Naive thymus-derived CD4-positive, alpha-beta T cell (primary cell): ENCODE measurements at regions not wholly inside any gene's neighbourhood (a gene's known extent, or its start where the extent isn't known, plus 50 kb on each side); places are given as distances from the start of the nearest gene placed in this dataset.

Experiments
- ATAC-seq: fragments of 150-1000 bp; cut with Tn5 transposase; 2 replicates; pipeline ENCODE4 v1.10.0; 2021; ENCODE audit warnings: mild to moderate bottlenecking, moderate library complexity
- CTCF ChIA-PET: fragments of 350-600 bp; sonication (Branson Sonifier 250); formaldehyde crosslinking; loops from one replicate; lab custom pipeline; 2021; ENCODE audit warnings: antibody characterized with exemption; lab: Charles Lee
- POLR2A ChIA-PET: fragments of 350-600 bp; sonication (Branson Sonifier 250); formaldehyde crosslinking; loops from one replicate; lab custom pipeline; 2021; ENCODE audit warnings: antibody characterized with exemption, inconsistent platforms; lab: Charles Lee
- DNase-seq, 9 donors: peaks; one replicate each; pipeline versions ENCODE4 v3.0.0 to v3.0.0-alpha.2; 2020 to 2022; ENCODE audit warnings: mixed read lengths in 1 of 9
- H3K27ac ChIP-seq: one replicate; pipeline ENCODE4 v1.7.0; 2013; ENCODE audit warnings: mild to moderate bottlenecking, low read depth, low read length, moderate library complexity
- H3K27me3 ChIP-seq, 2 donors: one replicate each; pipeline ENCODE4 v1.7.0; 2013; ENCODE audit warnings: low read length in 2 of 2, mild to moderate bottlenecking in 2 of 2, moderate library complexity in 2 of 2; ENCODE audit not compliant: control insufficient read depth in 2 of 2, insufficient read depth in 2 of 2
- H3K36me3 ChIP-seq, 3 experiments: 1 replicate in 2 of 3; 2 replicates in 1 of 3; pipeline ENCODE4 v1.7.0; 2013; ENCODE audit warnings: low read length in 3 of 3, mild to moderate bottlenecking in 3 of 3, moderate library complexity in 1 of 3; ENCODE audit not compliant: insufficient read depth in 3 of 3, control insufficient read depth in 2 of 3
- H3K4me1 ChIP-seq, 2 donors: one replicate each; pipeline ENCODE4 v1.7.0; 2013; ENCODE audit warnings: low read length in 2 of 2, mild to moderate bottlenecking in 2 of 2, moderate library complexity in 1 of 2; ENCODE audit not compliant: control insufficient read depth in 2 of 2, insufficient read depth in 2 of 2
- H3K4me3 ChIP-seq: 2 replicates; pipeline ENCODE4 v1.7.0; 2013; ENCODE audit warnings: mild to moderate bottlenecking, low read length
- H3K9me3 ChIP-seq, 3 experiments: 1 replicate in 2 of 3; 2 replicates in 1 of 3; pipeline ENCODE4 v1.7.0; 2013; ENCODE audit warnings: low read length in 3 of 3; ENCODE audit not compliant: control insufficient read depth in 2 of 3
- H3K27ac Mint-ChIP-seq, 9 donors: one replicate each; pipeline ENCODE4 v1.8.0; 2020 to 2022; ENCODE audit warnings: mixed read lengths in 9 of 9, mild to moderate bottlenecking in 8 of 9, moderate library complexity in 5 of 9, inconsistent platforms in 2 of 9
- H3K27me3 Mint-ChIP-seq, 5 donors: one replicate each; pipeline ENCODE4 v1.8.0; 2021 to 2022; ENCODE audit warnings: mixed read lengths in 5 of 5, mild to moderate bottlenecking in 1 of 5
- H3K36me3 Mint-ChIP-seq, 5 donors: one replicate each; pipeline ENCODE4 v1.8.0; 2020 to 2022; ENCODE audit warnings: mixed read lengths in 5 of 5, mild to moderate bottlenecking in 3 of 5, inconsistent platforms in 1 of 5
- H3K4me1 Mint-ChIP-seq, 7 donors: one replicate each; pipeline ENCODE4 v1.8.0; 2020 to 2022; ENCODE audit warnings: mixed read lengths in 7 of 7, mild to moderate bottlenecking in 3 of 7, inconsistent platforms in 1 of 7
- H3K4me3 Mint-ChIP-seq, 10 donors: one replicate each; pipeline ENCODE4 v1.8.0; 2020 to 2022; ENCODE audit warnings: mild to moderate bottlenecking in 10 of 10, mixed read lengths in 10 of 10, moderate library complexity in 6 of 10, inconsistent platforms in 2 of 10
- H3K9me3 Mint-ChIP-seq, 11 donors: one replicate each; pipeline ENCODE4 v1.8.0; 2020 to 2022; ENCODE audit warnings: mixed read lengths in 11 of 11, mild to moderate bottlenecking in 4 of 11, inconsistent platforms in 1 of 11, moderate library complexity in 1 of 11
- intact Hi-C, 2 donors: fragments of 100-400 bp; cut with micrococcal nuclease; formaldehyde crosslinking; loops; one replicate each; pipeline ENCODE4 v1.15.1; 2023

GRCh38 chr11:95363708-95364107, 132.7 kb upstream of the SESN3 start:
- no peak overlapping the region for H3K27ac Mint-ChIP-seq
- peaks cover 0 to 4% (median 0%) of the 10 kb centered on the region in 11 donors for H3K9me3 Mint-ChIP-seq
- Histone ChIP-seq H3K27ac (no peak overlapping the region), H3K36me3 (no peaks in the 10 kb centered on the region), H3K4me1 (peaks cover 0 to 4% of the 10 kb centered on the region in 2 donors), H3K4me3 (no peak overlapping the region), H3K27me3 (no peaks in the 10 kb centered on the region), H3K9me3 (no peaks in the 10 kb centered on the region)
- DNase-seq (no peak), ATAC-seq (no peak)
- POLR2A ChIA-PET: no interaction called here
- CTCF ChIA-PET: interaction anchor here (1.7 kb wide), 1 partner anchor 342 kb away, joined by 6 read pairs; no protein-coding TSS in a partner anchor
- no peaks in the 10 kb centered on the region for H3K27me3 Mint-ChIP-seq
- no peak overlapping the region for H3K4me3 Mint-ChIP-seq
- intact Hi-C loops: no loop called here
- H3K4me1 Mint-ChIP-seq: peaks cover 9 to 14% (median 11%) of the 10 kb centered on the region in 7 donors
- peaks cover 0 to 4% (median 0%) of the 10 kb centered on the region in 5 donors for H3K36me3 Mint-ChIP-seq

- Mint-ChIP-seq H3K36me3 (peaks cover 0 to 4% (median 0%) of the 10 kb centered on the region in 5 donors), H3K4me3 (no peak overlapping the region), H3K9me3 (peaks cover 0 to 4% (median 0%) of the 10 kb centered on the region in 11 donors), H3K27me3 (no peaks in the 10 kb centered on the region), H3K4me1 (peaks cover 9 to 14% (median 11%) of the 10 kb centered on the region in 7 donors), H3K27ac (no peak overlapping the region)
- DNase-seq (no peak), ATAC-seq (no peak)
- intact Hi-C loops: no loop called here
- H3K27ac ChIP-seq: no peak overlapping the region
- no peaks in the 10 kb centered on the region for H3K9me3 ChIP-seq
- no peaks in the 10 kb centered on the region for H3K36me3 ChIP-seq
- POLR2A ChIA-PET: no interaction called here
- peaks cover 0 to 4% of the 10 kb centered on the region in 2 donors for H3K4me1 ChIP-seq
- H3K4me3 ChIP-seq: no peak overlapping the region
- CTCF ChIA-PET: interaction anchor here (1.7 kb wide), 1 partner anchor 342 kb away, joined by 6 read pairs; no protein-coding TSS in a partner anchor
- no peaks in the 10 kb centered on the region for H3K27me3 ChIP-seq
These were observed 132.2 kb upstream of the SESN3 start for GRCh38 chr11:95363164-95363563.

GRCh38 chr11:95361180-95361579, 130.2 kb upstream of the SESN3 start:
- no peak for ATAC-seq
- intact Hi-C loops: no loop called here
- Histone ChIP-seq H3K4me1 (peaks cover 0 to 4% of the 10 kb centered on the region in 2 donors), H3K27ac (no peak overlapping the region), H3K27me3 (no peaks in the 10 kb centered on the region), H3K9me3 (no peaks in the 10 kb centered on the region), H3K4me3 (no peak overlapping the region), H3K36me3 (no peaks in the 10 kb centered on the region)
- peaks cover 9 to 14% (median 11%) of the 10 kb centered on the region in 7 donors for H3K4me1 Mint-ChIP-seq
- H3K27me3 Mint-ChIP-seq: no peaks in the 10 kb centered on the region
- peaks cover 0 to 4% (median 0%) of the 10 kb centered on the region in 11 donors for H3K9me3 Mint-ChIP-seq
- H3K4me3 Mint-ChIP-seq: no peak overlapping the region
- ChIA-PET POLR2A (interaction anchor here (0.6 to 0.7 kb wide), 3 partner anchors 82 to 413 kb away, joined by 3 read pairs; no protein-coding TSS in a partner anchor), CTCF (interaction anchor here (0.6 to 2.0 kb wide), 3 partner anchors 10 to 86 kb away, joined by 3 to 4 read pairs (median 3); no protein-coding TSS in a partner anchor)
- H3K36me3 Mint-ChIP-seq: peaks cover 0 to 5% (median 0%) of the 10 kb centered on the region in 5 donors
- no peak for DNase-seq
- no peak overlapping the region for H3K27ac Mint-ChIP-seq

DNA sequence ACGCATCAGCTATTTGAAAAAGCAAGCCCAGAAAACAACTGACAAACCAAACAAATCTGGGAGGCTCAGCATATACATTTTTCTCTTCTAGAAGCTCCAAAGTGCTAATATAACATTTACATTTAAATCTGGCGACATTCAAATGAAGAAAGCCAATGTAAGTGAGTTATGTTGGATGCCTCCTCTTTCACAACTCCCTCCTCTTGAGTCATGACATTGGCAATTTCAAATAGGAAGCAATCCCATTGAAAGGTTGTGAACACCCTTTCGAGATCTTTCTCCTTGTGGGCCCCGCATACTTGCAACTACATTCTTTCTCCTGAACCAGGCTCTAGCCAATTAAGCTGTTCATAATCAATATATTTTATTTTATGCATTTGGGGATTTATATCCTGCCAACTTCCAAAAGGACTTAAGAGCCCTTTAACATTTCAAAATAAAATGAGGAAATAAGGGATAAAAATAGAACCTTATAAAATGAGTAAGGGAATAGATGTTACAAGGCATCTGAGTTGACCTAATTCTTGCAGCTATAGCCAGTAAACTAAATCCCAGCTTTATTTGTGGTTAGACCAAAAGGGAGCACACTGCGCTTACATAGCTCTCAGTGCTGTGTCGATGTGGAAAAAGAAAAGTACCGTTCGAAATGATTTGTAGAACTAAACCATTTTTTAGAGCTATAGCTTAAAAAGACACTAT, 129.5 kb upstream of the SESN3 start:
- H3K27ac ChIP-seq: no peak overlapping the region
- ChIA-PET POLR2A (interaction anchor here (0.6 to 1.5 kb wide), 4 partner anchors 21 to 412 kb away, joined by 3 to 4 read pairs (median 3); no protein-coding TSS in a partner anchor), CTCF (interaction anchor here (1.4 to 2.0 kb wide), 2 partner anchors 11 to 87 kb away, joined by 3 to 4 read pairs; no protein-coding TSS in a partner anchor)
- Mint-ChIP-seq H3K9me3 (peaks cover 0 to 2% (median 0%) of the 10 kb centered on the region in 11 donors), H3K4me3 (no peak overlapping the region), H3K27ac (no peak overlapping the region), H3K36me3 (peaks cover 0 to 5% (median 0%) of the 10 kb centered on the region in 5 donors), H3K27me3 (no peaks in the 10 kb centered on the region), H3K4me1 (peaks cover 6 to 10% (median 7%) of the 10 kb centered on the region in 7 donors)
- no peak for DNase-seq
- H3K36me3 ChIP-seq: no peaks in the 10 kb centered on the region
- no peaks in the 10 kb centered on the region for H3K27me3 ChIP-seq
- intact Hi-C loops: no loop called here
- H3K4me3 ChIP-seq: no peak overlapping the region
- peaks cover 0 to 4% of the 10 kb centered on the region in 2 donors for H3K4me1 ChIP-seq
- ATAC-seq: no peak
- H3K9me3 ChIP-seq: no peaks in the 10 kb centered on the region

DNA sequence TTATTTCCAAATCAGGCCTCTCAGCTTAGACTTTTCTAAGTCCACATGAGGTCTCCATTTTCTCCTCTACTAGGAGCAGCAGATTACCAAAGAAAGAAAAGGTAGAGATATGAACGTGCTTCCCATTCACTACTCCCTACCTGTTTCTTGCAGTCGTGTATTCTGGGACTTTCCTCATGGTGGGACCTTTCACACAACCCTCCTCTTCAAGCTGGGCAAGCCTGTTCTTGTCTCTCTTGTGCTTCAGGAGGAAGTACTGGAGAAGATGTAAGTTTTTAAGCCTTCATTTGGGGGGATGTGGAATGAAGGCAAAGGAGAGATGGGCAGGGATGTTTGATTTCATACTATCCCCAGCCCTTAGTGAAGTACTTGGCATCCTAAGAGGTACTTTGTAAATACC, 128.8 kb upstream of the SESN3 start:
- Histone ChIP-seq H3K4me1 (no peaks in the 10 kb centered on the region), H3K27ac (no peak overlapping the region), H3K9me3 (no peaks in the 10 kb centered on the region), H3K27me3 (no peaks in the 10 kb centered on the region), H3K4me3 (no peak overlapping the region), H3K36me3 (no peaks in the 10 kb centered on the region)
- peaks cover 0 to 3% (median 0%) of the 10 kb centered on the region in 11 donors for H3K9me3 Mint-ChIP-seq
- H3K27me3 Mint-ChIP-seq: no peaks in the 10 kb centered on the region
- ATAC-seq (no peak), DNase-seq (no peak)
- H3K36me3 Mint-ChIP-seq: peaks cover 0 to 4% (median 0%) of the 10 kb centered on the region in 5 donors
- H3K4me1 Mint-ChIP-seq: peaks cover 0 to 3% (median 0%) of the 10 kb centered on the region in 7 donors
- H3K4me3 Mint-ChIP-seq: no peak overlapping the region
- intact Hi-C loops: no loop called here
- ChIA-PET CTCF (interaction anchor here (1.4 kb wide), 1 partner anchor 87 kb away, joined by 3 read pairs; no protein-coding TSS in a partner anchor), POLR2A (interaction anchor here (0.9 to 1.5 kb wide), 3 partner anchors 21 to 128 kb away, joined by 3 to 6 read pairs (median 4); partner anchors contain the start of gene SESN3)
- H3K27ac Mint-ChIP-seq: no peak overlapping the region

GRCh38 chr11:95359341-95359663, 128.3 kb upstream of the SESN3 start:
- no peaks in the 10 kb centered on the region for H3K9me3 ChIP-seq
- H3K4me1 ChIP-seq: no peaks in the 10 kb centered on the region
- H3K27me3 Mint-ChIP-seq: no peaks in the 10 kb centered on the region
- POLR2A ChIA-PET: interaction anchor here (0.9 to 1.5 kb wide), 3 partner anchors 20 to 128 kb away, joined by 3 to 6 read pairs (median 4); partner anchors contain the start of gene SESN3
- ATAC-seq (no peak), DNase-seq (no peak)
- H3K36me3 ChIP-seq: no peaks in the 10 kb centered on the region
- H3K36me3 Mint-ChIP-seq: peaks cover 0 to 5% (median 0%) of the 10 kb centered on the region in 5 donors
- H3K4me3 Mint-ChIP-seq: no peak overlapping the region
- H3K4me3 ChIP-seq: no peak overlapping the region
- CTCF ChIA-PET: no interaction called here
- H3K9me3 Mint-ChIP-seq: peaks cover 0 to 3% (median 0%) of the 10 kb centered on the region in 11 donors
- peaks cover 0 to 1% (median 0%) of the 10 kb centered on the region in 7 donors for H3K4me1 Mint-ChIP-seq
- no peaks in the 10 kb centered on the region for H3K27me3 ChIP-seq
- H3K27ac Mint-ChIP-seq: no peak overlapping the region
- intact Hi-C loops: no loop called here
- no peak overlapping the region for H3K27ac ChIP-seq
